ENCODE measurements at regions not wholly inside any gene's neighbourhood (a gene's known extent, or its start where the extent isn't known, plus 50 kb on each side); places are given as distances from the start of the nearest gene placed in this dataset.

DNA sequence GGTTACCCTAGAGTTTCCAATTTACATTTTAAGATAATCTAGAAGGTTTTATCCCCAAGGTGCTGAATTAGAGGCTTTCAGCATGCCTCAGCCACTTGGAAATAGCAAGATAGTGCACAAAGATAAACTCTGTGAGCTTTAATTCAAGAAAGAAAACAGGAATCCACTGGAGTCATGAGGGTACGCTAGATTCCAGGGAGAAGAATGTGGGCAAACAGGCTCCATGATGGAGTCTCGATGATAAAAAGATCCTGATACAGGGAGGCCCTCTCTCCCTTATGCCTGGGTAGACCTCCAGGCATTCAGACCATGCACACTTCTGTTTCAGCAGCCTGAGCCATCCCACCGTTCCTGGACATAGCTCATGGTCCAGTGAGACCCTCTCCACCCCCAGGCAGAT is 344.6 kb upstream of the LCORL start:
- DNase-seq (ENCODE audit: low read depth in 2 of 2, low spot score in 1 of 2) = no peak

DNA sequence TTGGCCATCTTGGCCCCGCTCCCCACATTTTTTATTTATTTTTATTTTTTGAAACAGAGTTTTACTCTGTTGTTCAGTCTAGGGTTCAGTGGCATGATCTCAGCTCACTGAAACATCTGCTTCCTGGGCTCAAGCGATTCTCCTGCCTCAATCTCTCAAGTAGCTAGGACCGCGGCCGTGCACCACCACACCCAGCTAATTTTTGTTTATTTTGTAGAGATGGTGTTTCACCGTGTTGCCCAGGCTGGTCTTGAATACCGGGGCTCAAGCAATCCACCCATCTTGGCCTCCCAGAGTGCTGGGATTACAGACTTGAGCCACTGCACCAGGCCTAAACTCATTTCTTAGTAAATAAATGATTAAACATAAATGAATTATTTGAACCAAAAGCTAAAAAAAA is 322.0 kb upstream of the LCORL start:
- DNase-seq (ENCODE audit: low read depth in 2 of 2, low spot score in 1 of 2) = no peak

DNA sequence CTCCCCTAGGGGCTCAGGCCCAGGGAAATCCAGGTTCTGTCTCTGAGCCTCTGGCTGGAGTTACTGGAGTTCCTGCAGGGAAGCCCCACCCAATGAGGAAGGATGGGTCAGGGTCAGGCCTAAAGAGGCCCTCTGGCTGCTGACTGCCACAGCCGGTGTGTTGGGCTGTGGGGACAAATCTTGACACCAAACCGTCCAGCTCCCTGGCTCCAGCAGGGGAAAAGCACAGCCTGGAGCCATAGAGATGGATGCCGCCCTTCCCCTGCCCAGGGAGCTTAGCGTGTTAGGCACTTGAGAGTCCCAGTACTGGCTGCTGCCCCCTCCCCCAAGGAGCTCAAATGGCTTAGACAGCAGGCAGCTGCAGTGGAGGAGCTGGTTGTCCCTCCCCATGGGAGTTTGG is 321.3 kb upstream of the LCORL start:
- no peak for DNase-seq (ENCODE audit: low read depth in 2 of 2, low spot score in 1 of 2)

DNA sequence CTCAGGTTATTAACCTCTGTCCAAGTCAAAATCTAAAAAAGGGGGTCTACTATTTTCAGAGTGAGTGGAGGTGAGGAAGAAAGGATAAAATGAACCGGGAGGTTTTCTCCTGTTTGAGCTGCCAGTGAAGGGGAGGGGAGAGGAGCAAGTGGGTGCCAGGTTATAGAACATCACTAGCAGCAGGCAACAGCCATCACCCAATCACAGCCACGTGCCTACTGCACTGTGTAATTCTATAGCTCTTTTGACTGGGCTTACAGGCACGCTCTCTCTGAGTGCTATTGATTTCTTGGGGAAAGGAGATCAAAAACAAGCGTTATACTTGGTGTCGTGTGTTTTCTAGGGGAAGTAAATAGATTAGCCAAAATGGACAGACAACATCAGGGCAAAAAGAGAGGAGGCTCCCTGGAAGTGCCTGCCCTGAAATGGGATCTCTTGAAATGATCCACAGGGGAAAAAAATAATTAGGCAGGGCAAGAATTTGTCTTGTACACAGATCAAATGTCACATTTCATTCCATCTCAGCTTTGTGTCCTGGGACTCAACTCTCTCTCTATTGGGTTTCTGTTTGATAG is 300.5 kb upstream of the LCORL start:
- no peak for DNase-seq (ENCODE audit: low read depth in 2 of 2, low spot score in 1 of 2)

DNA sequence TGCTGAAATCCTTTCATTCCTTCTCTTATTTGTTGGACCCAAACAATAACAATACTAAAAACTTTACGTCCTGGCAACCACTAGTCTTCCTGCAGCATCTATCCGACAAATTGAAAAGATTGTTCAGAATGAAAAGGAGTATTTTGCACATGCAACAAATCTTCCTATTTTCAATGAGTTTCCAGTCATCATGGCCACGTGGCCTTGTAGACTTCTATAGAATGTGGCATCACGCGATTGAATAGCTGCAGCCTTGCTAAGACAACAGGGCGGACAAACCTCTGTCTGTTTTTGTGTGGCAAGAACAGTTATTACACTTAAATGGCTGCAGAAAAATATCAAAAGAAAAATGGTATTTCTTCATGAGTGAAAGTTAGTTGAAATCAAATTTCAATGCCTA is 297.9 kb upstream of the LCORL start:
- no peak for DNase-seq (ENCODE audit: low read depth in 2 of 2, low spot score in 1 of 2)

DNA sequence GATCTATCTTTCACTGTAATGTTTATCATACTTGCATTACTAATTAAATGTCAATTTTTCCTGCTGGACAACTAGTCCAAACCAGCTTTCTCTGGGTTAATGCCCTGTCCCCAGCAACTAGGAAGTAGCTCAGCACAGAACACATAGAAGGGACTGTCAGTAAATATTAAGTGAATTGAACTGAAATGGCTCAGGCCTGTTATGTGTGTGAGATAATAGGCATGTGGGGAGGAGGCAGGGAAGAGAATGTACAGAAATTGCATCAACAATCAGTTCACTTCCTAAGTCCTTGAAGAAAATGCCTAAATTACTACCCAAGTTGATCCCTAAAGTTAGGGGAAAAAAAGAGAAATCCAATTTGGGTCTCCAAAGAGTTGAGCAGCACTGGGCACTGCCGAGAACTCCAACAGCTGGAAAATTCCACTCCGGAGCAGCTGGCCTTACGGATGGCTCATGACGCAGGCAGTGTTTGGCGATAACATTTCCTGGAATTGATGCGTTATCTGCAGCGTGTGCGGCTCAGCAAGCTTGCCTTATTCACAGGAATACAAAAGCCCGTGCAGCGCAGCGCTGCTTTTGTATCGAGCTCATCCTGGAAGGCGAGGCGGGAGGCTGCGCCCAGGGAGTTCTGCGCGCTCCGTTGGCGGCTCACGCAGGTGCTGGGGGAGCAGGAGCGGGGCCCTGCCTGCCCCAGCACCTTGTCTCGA is 297.3 kb upstream of the LCORL start:
- no peak for DNase-seq (ENCODE audit: low read depth in 2 of 2, low spot score in 1 of 2)

DNA sequence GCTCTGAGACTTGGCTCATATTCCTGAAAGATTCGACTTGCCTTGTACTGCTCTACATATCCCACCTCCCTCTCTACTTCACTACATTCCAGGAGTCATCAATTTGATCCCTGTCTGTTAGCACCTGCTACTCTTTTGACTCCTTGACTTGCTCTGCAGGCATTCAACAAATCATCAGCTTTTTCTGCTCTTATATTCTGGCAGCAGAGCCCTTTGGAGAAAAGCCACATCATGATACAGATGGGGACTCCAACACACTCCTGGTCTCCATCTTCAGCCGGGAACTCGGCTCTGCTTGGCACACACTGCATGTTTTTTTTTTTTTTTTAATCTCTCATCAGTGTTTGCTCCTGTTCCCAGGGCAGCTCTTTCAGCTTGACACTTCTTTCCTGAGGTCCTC is 293.2 kb upstream of the LCORL start:
- no peak for DNase-seq (ENCODE audit: low read depth in 2 of 2, low spot score in 1 of 2)

DNA sequence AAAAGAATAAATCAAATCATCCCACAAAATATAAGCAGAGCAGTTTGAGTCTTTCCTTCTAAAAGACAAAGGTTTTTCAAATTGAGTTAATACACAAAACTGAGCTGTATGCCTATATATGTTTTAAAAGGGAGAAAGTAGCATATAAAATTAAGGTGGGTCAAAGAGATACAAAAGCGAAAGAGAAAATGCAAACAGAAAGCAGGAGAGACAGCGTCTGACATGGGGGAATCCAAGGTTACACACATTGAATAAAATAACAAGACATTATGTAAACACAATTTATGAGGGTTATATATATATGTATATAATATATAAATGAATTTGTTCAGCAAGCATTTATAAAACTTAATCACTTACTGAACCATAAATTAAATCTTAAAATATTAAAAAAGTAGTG is 276.1 kb upstream of the LCORL start:
- DNase-seq (ENCODE audit: low read depth in 2 of 2, low spot score in 1 of 2) = no peak

DNA sequence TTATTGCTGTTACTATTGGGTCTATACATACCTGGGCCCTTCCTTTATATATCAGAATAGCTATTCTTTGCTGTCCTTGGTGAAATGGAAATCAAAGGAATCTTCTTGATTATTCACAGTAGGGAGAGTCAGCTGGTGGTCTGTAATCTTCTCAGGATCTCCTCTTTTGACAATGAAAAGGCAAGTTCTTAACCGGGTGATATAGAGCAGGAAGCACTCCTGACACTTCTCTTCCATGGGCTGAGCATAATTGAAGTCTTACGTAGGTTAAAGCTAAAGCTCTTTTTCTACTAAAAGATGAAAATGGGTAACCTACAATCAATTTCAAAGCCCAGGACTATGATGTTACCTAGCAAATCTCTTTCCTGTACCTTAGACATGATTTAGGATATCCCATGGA is 274.9 kb upstream of the LCORL start:
- DNase-seq (ENCODE audit: low read depth in 2 of 2, low spot score in 1 of 2) = no peak

DNA sequence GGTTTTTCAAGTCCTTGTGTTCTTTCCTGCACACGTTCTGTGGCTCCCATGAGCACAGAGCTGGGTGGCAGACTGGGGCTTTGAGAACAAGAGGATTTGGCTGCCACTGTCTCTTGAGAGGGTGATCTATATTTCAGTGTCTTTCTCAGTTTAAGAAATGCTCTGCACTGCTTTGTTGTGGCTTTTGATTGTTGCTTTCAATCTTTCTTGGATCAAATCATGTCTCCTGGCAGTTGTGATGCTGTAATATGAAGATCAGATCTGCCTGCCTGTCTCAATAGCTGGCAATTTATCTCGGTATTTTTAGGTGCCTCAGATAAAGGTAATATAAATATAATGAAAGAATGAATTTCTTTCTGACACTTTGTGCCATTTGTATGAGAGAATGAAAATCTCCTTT is 273.3 kb upstream of the LCORL start:
- no peak for DNase-seq (ENCODE audit: low read depth in 2 of 2, low spot score in 1 of 2)

DNA sequence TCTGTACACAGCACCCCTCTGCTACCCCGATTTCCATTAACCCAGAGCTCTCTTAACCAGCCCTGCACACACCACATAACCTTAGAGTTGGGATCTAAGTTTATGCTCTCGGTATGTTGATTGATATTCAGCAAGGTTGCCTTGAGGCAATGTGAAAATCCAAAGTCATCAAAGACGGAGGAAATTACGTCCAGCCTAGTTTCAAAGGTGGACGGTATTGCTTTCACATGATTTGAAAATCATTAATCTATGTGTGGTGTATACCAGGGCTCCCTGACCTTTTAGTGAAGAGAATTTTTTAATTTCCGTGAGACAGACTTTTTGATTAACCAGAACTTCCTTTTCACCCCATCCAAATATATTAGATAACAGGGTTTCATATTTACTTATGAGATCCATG is 272.5 kb upstream of the LCORL start:
- DNase-seq (ENCODE audit: low read depth in 2 of 2, low spot score in 1 of 2) = no peak

DNA sequence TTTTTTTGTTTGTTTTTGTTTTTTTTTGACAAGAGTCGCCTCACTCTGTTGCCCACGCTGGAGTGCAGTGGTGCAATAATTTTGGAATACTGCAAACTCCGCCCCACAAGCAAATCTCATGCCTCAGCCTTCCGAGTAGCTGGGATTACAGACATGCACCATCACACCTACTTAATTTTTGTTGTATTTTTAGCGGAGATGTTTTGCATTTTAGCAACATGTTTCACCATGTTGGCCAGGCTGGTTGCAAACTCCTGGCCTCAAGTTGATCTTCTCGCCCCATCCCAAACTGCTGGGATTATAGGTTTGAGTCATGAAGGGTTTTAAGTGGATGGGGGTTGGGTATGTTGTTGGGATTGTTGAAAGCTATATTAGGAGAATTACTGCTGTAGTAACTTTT is 270.9 kb upstream of the LCORL start:
- DNase-seq (ENCODE audit: low read depth in 2 of 2, low spot score in 1 of 2) = no peak

DNA sequence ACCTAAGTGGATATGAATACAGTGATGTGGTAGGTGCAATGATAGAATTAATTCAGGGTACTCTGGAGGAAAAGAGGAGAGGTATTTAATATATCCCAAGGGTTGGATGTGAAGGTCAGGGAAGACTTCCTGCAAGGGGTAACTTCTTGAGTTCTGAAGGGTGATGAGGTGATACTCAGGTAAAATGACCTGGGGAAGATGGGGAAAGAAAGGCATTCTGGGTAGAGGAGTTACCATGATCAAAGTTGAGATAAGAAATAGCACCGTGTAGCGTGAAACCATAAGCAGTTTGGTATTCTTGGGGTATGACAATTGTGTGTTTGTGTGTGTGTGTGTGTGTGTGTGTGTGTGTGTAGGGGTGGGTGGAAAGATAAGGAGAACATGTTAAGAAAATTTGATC is 270.4 kb upstream of the LCORL start:
- no peak for DNase-seq (ENCODE audit: low read depth in 2 of 2, low spot score in 1 of 2)

DNA sequence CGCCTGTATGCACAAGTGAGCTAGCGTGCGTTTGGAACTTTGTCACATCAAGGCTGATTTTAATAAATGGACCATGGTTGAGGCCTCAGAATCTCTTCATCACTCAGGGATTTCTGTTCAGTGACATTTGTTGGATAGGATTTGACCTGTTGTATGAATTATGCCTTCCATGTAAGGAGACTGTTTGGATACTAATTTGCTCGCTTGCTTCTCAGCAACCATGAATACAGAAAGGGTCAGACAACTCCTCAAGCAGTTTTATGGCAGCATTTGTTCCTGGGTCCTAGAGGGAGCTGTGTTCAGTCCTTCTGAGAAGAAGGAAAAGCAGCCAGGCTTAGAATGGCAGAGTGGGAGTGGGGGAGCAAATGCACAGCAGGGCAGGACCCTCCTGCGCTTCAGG is 269.7 kb upstream of the LCORL start:
- no peak for DNase-seq (ENCODE audit: low read depth in 2 of 2, low spot score in 1 of 2)

DNA sequence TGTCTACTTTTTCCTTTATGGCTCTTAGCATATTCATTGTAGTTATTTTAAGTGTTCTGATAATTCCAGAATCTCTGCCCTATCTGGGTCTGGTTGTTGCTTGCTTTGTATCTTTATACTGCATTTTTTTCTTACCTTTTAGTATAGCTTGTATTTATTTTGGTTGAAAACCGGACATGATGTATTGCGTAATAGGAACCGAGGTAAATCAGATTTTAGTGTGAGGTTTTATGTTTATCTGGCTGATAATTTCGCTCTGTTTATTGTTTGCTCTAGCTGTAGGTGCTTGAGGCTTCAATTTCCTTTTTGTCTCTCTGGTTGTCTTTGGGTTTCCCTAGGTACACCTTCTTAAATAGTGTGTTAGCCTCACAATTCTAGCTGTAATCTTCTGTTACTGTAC is 263.8 kb upstream of the LCORL start:
- DNase-seq (ENCODE audit: low read depth in 2 of 2, low spot score in 1 of 2) = no peak

DNA sequence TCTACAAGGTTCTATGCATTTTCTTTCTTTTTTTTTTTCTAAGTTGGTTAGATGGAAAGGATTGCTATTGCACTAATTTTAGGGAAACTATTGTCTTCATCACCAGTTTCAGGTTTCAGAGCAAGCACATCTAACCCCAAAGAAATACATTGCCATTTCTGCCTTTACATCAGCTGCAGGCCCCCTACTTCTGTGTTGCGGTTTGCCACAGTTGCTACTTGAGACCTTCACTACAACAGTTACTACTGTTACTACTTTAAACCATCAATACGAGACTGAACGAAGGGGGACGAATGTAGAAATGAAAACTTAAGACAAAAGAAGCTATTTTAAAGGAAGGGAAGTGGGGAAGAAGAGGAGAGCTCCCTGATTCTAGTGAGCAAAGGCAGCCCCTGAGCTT is 256.7 kb upstream of the LCORL start:
- no peak for DNase-seq (ENCODE audit: low read depth in 2 of 2, low spot score in 1 of 2)

DNA sequence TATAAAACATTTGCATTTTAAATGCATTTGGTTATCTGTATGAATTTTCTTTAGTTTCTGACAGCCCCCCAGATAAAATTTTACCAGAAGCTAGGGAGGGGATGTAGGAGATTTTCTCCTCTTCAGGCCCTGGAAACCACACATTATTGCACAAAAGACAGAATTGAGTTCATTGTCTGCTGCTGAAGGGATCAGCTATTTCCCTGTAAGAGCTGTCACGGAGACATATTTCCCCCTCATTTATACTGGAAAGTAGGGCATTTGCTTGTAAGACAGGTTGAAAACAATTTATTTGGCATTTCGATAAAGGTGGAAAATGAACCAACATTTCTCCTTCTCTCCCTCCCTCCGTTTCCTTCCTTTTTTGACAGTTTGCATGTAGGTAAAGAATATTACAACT is 241.3 kb upstream of the LCORL start:
- DNase-seq (ENCODE audit: low read depth in 2 of 2, low spot score in 1 of 2) = no peak

DNA sequence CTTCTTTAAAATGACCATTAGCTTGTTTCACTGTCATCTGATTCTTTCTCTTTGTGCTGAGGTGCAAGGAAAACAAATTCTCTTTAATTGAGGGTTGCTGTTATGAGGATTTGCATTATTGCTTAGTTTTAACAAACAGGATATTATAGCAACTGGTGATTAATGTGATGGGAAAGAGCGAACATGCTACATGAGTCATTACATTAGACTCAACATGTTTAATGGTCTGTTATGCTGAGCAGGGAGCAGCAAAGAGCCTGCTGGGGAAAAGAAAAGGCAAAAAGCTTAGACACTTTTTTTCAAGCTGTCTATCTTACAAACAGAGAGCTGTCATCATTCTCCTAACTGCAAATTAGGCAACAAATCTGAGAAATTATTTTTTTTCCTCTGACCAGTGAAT is 230.5 kb upstream of the LCORL start:
- DNase-seq (ENCODE audit: low read depth in 2 of 2, low spot score in 1 of 2) = no peak

DNA sequence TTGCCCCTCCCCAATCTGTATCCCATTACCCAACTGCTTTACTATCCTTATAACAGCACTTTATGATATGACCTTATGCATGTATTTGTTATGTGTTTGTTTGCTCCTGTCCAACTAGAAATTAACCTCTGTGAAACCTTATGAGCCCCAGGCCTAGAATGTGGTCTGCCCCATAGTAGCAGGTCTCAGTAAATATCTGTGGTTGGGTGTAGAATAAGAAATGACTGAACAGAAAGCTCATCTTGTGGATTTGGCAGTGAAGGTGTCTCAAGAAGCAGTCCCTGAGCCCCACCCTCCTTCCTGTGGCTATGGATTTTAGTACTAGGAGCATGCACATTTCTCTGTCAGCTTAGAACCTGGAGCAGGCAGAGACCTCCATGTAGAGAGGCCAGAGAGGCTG is 229.0 kb upstream of the LCORL start:
- DNase-seq (ENCODE audit: low read depth in 2 of 2, low spot score in 1 of 2) = no peak

DNA sequence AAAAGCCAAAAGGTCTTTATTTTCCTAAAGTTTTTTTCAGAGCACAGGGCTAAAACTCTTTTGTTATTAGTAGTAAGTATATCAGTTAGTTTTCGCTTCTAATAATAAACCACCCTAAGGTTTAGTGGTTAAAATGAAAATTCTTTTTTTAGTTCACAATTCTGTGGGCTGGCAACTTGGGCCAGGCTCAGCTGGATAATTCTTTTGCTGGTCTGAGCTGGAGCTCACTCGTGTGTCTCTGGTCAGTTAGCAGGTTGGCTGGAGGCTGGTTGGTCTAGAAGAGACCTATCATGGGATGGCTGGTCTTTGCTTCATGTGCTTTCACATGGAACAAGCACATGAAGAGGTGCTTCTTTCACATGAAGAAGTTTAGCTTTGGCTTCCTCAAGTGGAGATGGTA is 227.1 kb upstream of the LCORL start:
- no peak for DNase-seq (ENCODE audit: low read depth in 2 of 2, low spot score in 1 of 2)

DNA sequence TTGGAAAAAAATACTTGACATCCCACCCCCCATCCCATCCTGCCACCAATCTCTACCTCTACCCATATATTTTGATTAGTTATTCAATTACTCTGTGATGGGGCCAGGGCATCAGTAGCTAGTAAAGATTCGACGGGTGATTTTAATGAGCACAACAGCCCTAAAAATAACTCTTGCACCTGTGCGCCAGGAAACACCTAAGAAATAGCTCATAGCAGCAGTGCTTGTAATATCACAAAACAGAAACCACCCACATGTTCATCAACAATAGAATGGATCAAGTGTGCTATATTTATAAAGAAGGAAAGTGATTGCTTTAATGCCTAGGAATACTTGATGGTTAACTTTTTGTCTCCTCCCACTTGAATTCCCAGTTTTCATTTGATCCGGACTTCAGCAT is 225.6 kb upstream of the LCORL start:
- DNase-seq (ENCODE audit: low read depth in 2 of 2, low spot score in 1 of 2) = no peak

DNA sequence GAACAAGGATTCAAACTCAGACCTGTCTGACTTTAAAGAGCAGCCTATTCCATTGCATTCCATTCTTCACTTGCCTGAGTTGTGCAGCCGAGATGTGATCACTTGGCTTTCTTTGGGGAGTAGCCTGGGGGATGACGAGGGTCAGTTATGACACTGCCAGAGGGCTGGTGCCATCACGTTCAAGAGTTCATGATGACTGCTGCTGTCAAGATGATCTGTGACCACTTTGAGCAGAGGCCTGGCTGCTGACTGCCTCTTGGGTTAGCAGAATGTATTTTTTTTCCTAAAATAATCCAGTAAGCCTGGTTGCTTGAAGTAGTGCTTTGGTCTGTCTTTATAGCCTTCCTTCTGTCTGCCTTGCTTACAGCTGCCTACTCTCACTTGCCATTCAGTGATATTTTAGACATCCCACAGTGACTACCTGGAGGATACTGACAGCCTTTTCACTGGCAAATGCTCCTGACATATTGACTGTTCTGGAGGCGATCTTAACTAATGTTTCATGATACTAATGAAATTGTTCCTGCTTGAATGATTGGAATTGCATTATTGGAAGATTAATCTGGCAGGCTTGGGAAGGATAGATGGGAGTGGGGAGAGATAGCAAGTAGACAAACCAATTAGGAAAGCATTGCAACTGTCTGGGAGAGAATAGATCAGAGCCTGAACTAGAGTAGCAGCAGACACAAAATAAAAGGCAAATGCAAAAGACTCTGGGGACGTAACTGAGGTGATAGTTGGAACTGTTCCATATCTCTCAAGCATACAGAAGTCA is 221.6 kb upstream of the LCORL start:
- DNase-seq (ENCODE audit: low read depth in 2 of 2, low spot score in 1 of 2) = no peak

DNA sequence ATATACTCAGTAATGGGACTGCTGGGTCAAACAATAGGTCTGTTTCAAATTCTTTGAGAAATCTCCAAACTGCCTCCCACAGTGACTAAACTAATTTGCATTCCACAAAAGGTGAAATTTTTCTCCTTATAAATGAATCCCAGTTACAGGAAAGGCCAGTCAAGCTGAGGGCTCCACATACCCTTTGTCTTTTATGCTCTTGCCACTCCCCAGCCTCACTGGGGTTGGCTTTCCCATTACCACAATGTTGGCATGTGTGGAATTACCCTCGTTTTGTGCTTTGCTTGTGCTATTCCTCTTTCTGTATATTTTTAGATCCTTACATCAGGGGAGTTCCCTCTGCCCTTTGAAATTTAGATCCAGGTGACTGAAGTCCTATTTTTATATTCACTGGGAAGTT is 220.2 kb upstream of the LCORL start:
- DNase-seq (ENCODE audit: low read depth in 2 of 2, low spot score in 1 of 2) = no peak
